CD4-positive, alpha-beta T cell (primary cell): ENCODE measurements at regions not wholly inside any gene's neighbourhood (a gene's known extent, or its start where the extent isn't known, plus 50 kb on each side); places are given as distances from the start of the nearest gene placed in this dataset.

ENCODE experiments used
- ATAC-seq: fragments of 200-7000 bp; cut with Tn5 transposase; one replicate; pipeline ENCODE4 v1.10.0; 2022; ENCODE audit warnings: mild to moderate bottlenecking; ENCODE audit not compliant: poor library complexity
- CTCF ChIA-PET: fragments of 350-600 bp; sonication (Branson Sonifier 250); formaldehyde crosslinking; loops from one replicate; lab custom pipeline; 2021; ENCODE audit warnings: antibody characterized with exemption, inconsistent platforms; lab: Charles Lee
- POLR2A ChIA-PET: fragments of 350-600 bp; sonication (Branson Sonifier 250); formaldehyde crosslinking; loops from one replicate; lab custom pipeline; 2021; ENCODE audit warnings: antibody characterized with exemption, inconsistent platforms; lab: Charles Lee
- DNase-seq, 14 experiments: peaks; one replicate each; pipeline ENCODE4 v3.0.0-alpha.2; 2013 to 2020; ENCODE audit warnings: mixed read lengths in 2 of 14
- H3K27ac ChIP-seq, 2 donors: one replicate each; pipeline versions ENCODE4 v1.5.1 to v1.7.0; 2013; ENCODE audit warnings: low read length in 2 of 2, low read depth in 1 of 2, mild to moderate bottlenecking in 1 of 2
- H3K27me3 ChIP-seq, 2 experiments: 1 replicate in 1 of 2; 2 replicates in 1 of 2; pipeline versions ENCODE4 v1.6.1 to v1.7.0; 2013; ENCODE audit warnings: low read length in 2 of 2, control low read depth in 1 of 2, mild to moderate bottlenecking in 1 of 2, moderate library complexity in 1 of 2; ENCODE audit not compliant: insufficient read depth in 2 of 2, control insufficient read depth in 1 of 2
- H3K36me3 ChIP-seq: one replicate; pipeline ENCODE4 v1.6.1; 2013; ENCODE audit warnings: low read length, control low read depth; ENCODE audit not compliant: insufficient read depth
- H3K4me1 ChIP-seq: one replicate; pipeline ENCODE4 v1.6.1; 2013; ENCODE audit warnings: low read length, control low read depth; ENCODE audit not compliant: insufficient read depth
- H3K4me3 ChIP-seq: one replicate; pipeline ENCODE4 v1.5.1; 2013; ENCODE audit warnings: mild to moderate bottlenecking, low read length, moderate library complexity
- H3K9me3 ChIP-seq, 2 experiments: 1 replicate in 1 of 2; 2 replicates in 1 of 2; pipeline versions ENCODE4 v1.6.1 to v1.7.0; 2013; ENCODE audit warnings: low read length in 2 of 2, mild to moderate bottlenecking in 2 of 2, control low read depth in 1 of 2, moderate library complexity in 1 of 2; ENCODE audit not compliant: control insufficient read depth in 1 of 2, insufficient read depth in 1 of 2
- H3K27ac Mint-ChIP-seq: one replicate; pipeline ENCODE4 v1.8.0; 2020; ENCODE audit warnings: mixed read lengths
- H3K27me3 Mint-ChIP-seq: one replicate; pipeline ENCODE4 v1.8.0; 2021; ENCODE audit warnings: mixed read lengths
- H3K36me3 Mint-ChIP-seq: one replicate; pipeline ENCODE4 v1.8.0; 2021; ENCODE audit warnings: low read depth, mixed read lengths
- H3K4me1 Mint-ChIP-seq: one replicate; pipeline ENCODE4 v1.8.0; 2021; ENCODE audit warnings: low read depth, mixed read lengths
- H3K4me3 Mint-ChIP-seq: one replicate; pipeline ENCODE4 v1.8.0; 2020; ENCODE audit warnings: mild to moderate bottlenecking, mixed read lengths
- H3K9me3 Mint-ChIP-seq: one replicate; pipeline ENCODE4 v1.8.0; 2020; ENCODE audit warnings: mixed read lengths
- CTCF ChIP-seq: fragments of 200-600 bp; IDR thresholded peaks from one replicate; pipeline ENCODE4 v1.8.0; 2022; ENCODE audit warnings: antibody characterized with exemption, mild to moderate bottlenecking
- intact Hi-C, 2 experiments: fragments of 100-400 bp; cut with DNase I in 1 of 2; cut with micrococcal nuclease in 1 of 2; formaldehyde crosslinking; loops; one replicate each; pipeline versions ENCODE4 v1.15.1 to v1.9.0; 2023 to 2025; cut with DNase I, micrococcal nuclease

GRCh38 chr13:109875746-109876145, 89.4 kb upstream of the IRS2 start:
- DNase-seq (no peak), ATAC-seq (no peak)
- H3K27me3 Mint-ChIP-seq, result peaks cover 43% of the 10 kb centered on the region
- H3K4me3 Mint-ChIP-seq, result no peak overlapping the region
- H3K4me1 ChIP-seq, result no peaks in the 10 kb centered on the region
- peaks cover 0 to 4% of the 10 kb centered on the region in 2 experiments for H3K9me3 ChIP-seq
- CTCF ChIA-PET, result no interaction called here
- TF ChIP-seq CTCF, result no peak
- intact Hi-C loops, result no loop called here
- H3K27me3 ChIP-seq, result no peaks in the 10 kb centered on the region
- H3K36me3 Mint-ChIP-seq, result no peaks in the 10 kb centered on the region
- H3K4me1 Mint-ChIP-seq, result no peaks in the 10 kb centered on the region
- no peaks in the 10 kb centered on the region for H3K9me3 Mint-ChIP-seq
- H3K4me3 ChIP-seq, result no peak overlapping the region
- H3K27ac Mint-ChIP-seq, result no peak overlapping the region
- POLR2A ChIA-PET, result no interaction called here
- H3K27ac ChIP-seq, result no peak overlapping the region
- no peaks in the 10 kb centered on the region for H3K36me3 ChIP-seq

- ATAC-seq (no peak), DNase-seq (no peak)
- Mint-ChIP-seq H3K27ac (no peak overlapping the region), H3K9me3 (no peaks in the 10 kb centered on the region), H3K4me3 (no peak overlapping the region), H3K27me3 (peaks cover 43% of the 10 kb centered on the region), H3K36me3 (no peaks in the 10 kb centered on the region), H3K4me1 (no peaks in the 10 kb centered on the region)
- H3K27ac ChIP-seq, result no peak overlapping the region
- H3K4me3 ChIP-seq, result no peak overlapping the region
- POLR2A ChIA-PET, result no interaction called here
- CTCF ChIA-PET, result no interaction called here
- H3K27me3 ChIP-seq, result peaks cover 0 to 6% of the 10 kb centered on the region in 2 experiments
- no peaks in the 10 kb centered on the region for H3K36me3 ChIP-seq
- intact Hi-C loops, result no loop called here
- H3K4me1 ChIP-seq, result peaks cover 4% of the 10 kb centered on the region
- H3K9me3 ChIP-seq, result peaks cover 0 to 4% of the 10 kb centered on the region in 2 experiments
- no peak for TF ChIP-seq CTCF
Observed at GRCh38 chr13:109874484-109875454, 88.4 kb upstream of the IRS2 start.

- Histone ChIP-seq H3K4me3 (no peak overlapping the region), H3K9me3 (peaks cover 0 to 4% of the 10 kb centered on the region in 2 experiments), H3K36me3 (no peaks in the 10 kb centered on the region), H3K27ac (no peak overlapping the region), H3K4me1 (peaks cover 10% of the 10 kb centered on the region), H3K27me3 (peaks cover 0 to 9% of the 10 kb centered on the region in 2 experiments)
- ATAC-seq (no peak), DNase-seq (no peak)
- no peaks in the 10 kb centered on the region for H3K36me3 Mint-ChIP-seq
- H3K27ac Mint-ChIP-seq, result no peak overlapping the region
- no peak for TF ChIP-seq CTCF
- no peak overlapping the region for H3K4me3 Mint-ChIP-seq
- peaks cover 37% of the 10 kb centered on the region for H3K27me3 Mint-ChIP-seq
- CTCF ChIA-PET, result no interaction called here
- peaks cover 4% of the 10 kb centered on the region for H3K4me1 Mint-ChIP-seq
- POLR2A ChIA-PET, result no interaction called here
- intact Hi-C loops, result no loop called here
- H3K9me3 Mint-ChIP-seq, result no peaks in the 10 kb centered on the region
Observed at GRCh38 chr13:109873351-109874123, 87.2 kb upstream of the IRS2 start.
